GM19043 (cell line): ENCODE measurements at regions not wholly inside any gene's neighbourhood (a gene's known extent, or its start where the extent isn't known, plus 50 kb on each side); places are given as distances from the start of the nearest gene placed in this dataset.
"Not testable (repeated sequence)": the region's sequence is repeated elsewhere in the genome, so short reads cannot be mapped to it uniquely, and the experiment has no call there.

Source experiments
- ATAC-seq: cut with Tn5 transposase; IDR thresholded peaks from one replicate; pipeline ENCODE4 v1.9.1; 2021; ENCODE audit warnings: low read depth; ENCODE audit not compliant: unreplicated experiment

DNA sequence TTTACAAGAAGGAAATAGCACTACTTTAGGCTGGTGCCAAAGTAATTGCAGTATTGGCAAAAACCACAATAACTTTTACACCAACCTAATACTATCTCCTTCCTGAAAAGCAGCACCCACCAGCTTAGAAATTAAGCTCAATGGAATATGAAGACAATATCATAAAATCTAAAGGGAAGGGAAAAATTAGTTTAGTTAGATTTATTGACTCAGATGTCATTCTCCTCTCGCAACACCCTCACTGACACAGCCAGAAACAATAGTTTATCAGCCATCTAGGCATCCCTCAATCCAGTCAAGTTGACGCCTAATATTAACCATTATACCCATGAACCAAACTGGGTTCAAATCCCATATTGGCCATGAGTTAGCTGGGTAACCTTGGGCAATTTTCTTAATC lies 820.4 kb upstream of the EPHA5 start:
- ATAC-seq, result no peak

DNA sequence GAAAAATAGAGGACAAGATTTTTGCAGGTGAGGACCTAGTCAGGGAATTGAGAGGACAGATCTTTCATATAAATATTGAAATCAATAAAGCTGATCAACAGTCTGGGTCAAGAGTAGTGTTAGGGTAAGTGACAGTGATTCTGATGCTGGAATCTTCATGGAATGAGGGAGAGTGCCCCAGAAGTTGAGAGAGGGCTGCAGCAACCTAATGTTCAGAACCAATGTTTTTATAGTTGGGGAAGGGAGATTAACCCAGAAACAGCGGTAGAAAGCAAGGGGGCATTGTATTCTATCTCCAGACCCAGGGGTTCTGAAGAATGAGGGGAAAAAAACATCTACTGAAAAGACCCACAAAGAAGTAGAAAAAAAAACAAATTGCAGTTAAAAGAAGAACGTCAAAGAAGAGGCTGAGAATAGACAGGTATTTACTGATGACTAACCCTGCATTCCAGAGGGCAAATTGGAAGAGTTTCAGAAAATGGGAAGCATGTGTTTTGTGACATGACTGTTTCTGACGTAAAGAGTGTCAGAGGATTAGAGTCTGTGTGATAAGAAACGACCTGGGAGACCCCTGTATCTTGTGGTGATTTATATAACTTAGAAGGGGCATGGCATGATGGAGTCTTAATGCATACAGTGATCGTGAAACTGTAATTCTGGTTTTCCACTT lies 819.6 kb upstream of the EPHA5 start:
- ATAC-seq, result no peak

DNA sequence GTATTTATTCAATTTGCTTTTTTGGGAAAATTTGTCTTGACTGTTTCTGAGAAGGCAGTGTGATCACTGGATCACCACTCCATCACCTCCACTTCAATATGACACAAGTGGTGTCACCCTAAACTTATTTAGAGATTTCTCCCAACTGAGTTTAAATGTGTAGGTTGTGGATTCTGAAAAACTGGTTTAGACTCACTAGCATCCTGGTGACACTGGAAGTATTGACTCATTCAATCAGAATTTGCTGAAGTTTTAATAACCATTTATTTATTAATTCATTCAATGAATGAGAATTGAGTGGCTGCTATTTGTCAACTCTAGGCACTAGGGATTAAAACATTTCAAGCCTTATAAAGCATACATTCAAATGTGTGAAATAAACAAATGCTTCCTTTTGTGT lies 819.1 kb upstream of the EPHA5 start:
- no peak for ATAC-seq

DNA sequence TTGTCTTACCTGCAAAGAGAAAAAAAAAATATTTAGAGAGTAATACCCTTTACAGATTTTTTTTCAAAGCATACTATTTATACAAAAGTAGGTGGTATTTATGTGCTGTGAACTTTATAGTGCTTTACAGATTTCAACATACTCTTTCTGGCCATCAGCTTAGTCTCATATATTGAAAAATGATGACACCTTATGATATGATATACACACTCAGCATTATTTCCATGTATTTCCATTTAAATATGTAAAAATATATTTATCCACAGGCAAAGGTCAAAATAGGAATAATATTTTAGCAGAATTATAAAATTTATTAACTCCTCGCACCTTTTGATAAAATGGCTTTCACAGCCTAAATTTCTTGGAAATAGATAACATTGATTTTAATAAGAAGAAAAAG lies 815.8 kb upstream of the EPHA5 start:
- no peak for ATAC-seq

DNA sequence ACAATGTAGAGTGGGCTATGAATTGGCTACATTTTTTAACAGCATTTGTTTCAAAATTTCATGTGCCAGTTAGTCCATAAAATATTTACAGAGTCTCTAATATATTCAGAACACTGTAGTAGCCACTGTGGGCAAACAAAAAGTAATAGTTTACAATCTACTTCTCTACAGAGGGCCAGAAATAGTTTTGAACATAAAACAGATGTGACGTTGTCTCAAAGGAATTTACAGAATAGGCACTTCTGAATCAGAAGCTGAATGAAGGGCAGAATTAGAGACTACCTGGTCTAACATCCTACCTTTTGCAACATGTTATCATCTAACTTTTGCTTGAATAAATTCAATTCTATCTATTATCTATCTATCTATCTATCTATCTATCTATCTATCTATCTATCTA lies 811.9 kb upstream of the EPHA5 start:
- no peak for ATAC-seq

DNA sequence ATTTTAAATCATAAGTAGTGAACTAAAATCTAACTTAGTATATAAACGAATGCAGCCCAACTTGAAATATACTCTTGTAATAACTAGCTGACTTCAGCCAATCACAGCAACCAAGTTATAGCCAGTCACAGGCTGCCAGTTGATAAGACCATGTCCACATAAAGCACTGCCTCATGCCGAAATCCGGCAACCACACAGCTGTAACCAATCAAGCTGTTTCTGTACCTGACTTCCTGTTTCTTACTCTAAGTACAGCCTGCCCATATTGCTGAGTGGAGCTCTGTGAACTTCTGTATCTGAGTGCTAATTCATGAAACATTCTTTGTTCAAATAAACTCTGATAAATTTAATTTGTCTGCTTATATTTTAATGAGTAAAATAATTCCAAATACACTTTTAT lies 805.3 kb upstream of the EPHA5 start:
- ATAC-seq, result no peak

DNA sequence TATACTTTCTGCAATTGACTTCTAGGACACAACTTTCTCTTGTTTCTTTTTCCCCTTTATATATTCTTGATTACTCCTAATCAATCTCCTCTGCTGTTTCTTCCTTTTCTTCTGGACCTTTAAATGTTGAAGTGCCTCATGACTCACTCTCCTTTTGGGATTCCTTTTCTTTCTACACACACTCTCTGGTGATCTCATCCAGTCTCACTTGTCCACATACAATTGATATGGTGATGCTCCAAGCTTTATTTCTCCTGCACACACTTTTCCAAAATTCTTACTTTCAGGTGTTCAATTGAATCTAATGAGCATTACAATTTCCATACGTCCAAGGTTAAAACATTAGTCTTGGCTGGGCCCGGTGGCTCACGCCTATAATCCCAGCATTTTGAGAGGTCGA lies 794.8 kb upstream of the EPHA5 start:
- ATAC-seq, result no peak

DNA sequence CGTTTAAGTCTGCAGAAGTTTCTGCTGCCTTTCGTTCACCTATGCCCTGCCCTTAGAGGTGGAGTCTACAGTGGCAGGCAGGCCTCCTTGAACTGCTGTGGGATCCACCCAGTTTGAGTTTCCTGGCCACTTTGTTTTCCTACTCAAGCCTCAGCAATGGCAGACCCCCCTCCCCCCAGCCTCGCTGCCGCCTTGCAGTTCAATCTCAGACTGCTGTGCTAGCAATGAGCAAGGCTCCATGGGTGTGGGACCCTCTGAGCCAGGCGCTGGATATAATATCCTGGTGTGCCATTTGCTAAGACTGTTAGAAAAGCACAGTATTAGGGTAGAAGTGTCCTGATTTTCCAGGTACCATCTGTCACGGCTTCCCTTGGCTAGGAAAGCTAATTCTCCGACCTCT lies 792.6 kb upstream of the EPHA5 start:
- not testable (repeated sequence) for ATAC-seq

DNA sequence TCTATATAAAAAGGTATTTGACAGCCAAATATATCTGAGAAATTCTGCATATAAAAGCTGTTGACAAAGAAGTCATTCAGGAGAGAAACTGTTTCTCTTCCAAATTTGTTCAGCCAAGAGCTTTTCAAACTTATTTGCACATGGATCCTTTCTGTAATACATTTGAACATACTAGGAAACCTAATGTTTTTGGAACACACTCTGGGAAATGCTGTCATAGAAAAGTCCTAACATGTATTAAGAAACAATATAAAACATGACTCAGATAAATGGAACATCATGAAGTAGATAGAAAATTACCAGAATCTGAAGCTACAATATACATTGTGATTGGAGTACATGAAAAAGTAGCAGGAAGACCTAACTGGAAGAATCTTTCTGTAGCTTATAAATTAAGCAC lies 781.5 kb upstream of the EPHA5 start:
- no peak for ATAC-seq

DNA sequence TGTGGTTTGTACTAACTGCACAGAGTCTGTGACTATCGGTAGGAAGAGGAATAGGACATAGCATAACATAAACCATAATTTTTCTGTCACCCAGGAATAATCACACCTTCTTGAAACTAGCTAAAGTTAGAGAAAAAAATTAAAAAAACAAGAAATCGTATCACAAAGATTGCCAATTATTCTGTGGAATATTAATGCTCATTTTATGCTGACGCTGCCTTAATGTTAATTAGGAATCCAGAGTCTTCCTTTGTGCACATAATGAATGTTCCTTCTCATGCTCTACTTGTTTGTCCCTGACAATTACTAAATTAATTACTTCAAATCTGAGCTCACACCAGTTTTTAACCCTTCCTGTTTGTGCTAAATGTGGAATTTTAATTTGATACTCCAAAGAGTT lies 772.7 kb upstream of the EPHA5 start:
- ATAC-seq, result no peak

DNA sequence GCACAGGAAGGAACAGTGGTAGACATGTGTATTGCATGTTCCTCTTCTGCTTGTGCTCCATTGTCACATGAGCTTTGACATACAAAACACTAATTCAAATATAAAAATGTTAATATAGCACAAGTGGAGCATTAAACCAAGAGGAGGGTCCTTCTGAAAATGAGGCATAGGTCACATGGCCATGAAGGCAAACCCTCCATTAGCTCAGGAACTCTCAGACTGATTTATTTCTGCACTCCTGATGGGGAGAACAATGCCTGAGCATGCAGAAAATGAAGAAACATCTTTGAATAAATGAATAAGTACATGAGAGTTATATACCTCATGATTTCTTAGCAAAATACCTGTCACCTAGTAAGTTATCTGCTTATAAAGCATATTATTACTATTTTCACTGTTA lies 769.2 kb upstream of the EPHA5 start:
- ATAC-seq, result no peak

DNA sequence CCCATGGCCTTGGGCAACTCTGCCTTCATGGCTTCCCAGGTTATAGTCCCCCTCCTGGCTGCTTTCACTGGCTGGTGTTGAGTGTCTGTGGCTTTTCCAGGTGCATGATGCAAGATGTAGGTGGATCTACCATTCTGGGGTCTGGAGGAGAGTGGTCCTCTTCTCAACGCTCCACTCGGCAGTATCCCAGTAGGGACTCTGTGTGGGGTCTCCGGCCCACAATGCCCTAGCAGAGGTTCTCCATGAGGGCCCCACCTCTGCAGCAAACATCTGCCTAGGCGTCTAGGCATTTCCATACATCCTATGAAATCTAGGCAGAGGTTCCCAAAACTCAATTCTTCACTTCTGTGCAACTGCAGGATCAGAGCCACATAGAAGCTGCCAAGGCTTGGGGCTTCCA lies 763.4 kb upstream of the EPHA5 start:
- ATAC-seq, result no peak

DNA sequence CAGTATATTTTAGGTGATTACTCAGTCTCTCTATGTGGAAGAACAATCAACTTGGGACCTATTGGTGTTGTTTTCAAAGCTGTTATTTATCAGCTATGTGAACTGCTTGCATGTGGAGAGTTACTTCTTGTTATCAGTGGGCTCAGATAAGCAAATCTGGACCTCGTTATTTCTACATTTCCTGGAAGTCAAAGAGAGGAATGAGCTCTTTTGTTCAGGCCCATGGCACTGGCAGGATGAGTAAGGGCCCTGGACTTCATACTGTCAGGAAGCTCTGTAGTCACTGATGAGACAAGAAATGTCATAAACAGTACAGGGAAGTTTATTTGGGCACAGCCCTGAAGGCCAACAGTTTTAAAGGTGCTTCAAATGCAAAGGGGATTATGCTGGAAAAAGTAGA lies 760.6 kb upstream of the EPHA5 start:
- no peak for ATAC-seq

DNA sequence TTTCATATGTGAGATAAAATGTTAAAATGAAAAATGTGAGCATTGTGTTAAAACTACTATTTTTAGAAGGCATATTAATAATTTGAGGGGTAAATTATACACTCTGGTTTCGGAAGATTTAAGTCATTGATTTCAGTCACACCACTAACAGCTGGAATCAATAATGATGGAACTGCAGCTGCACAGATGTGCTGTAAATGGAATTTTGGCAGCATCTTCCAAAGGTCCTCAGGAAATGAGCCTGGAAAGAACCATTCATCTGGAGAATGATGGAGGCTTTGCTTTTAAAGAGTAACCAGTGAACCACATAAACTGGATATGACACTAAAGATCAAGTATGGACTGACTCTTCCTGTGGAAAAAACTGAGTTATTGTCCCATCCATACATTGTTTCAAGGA lies 759.0 kb upstream of the EPHA5 start:
- no peak for ATAC-seq

DNA sequence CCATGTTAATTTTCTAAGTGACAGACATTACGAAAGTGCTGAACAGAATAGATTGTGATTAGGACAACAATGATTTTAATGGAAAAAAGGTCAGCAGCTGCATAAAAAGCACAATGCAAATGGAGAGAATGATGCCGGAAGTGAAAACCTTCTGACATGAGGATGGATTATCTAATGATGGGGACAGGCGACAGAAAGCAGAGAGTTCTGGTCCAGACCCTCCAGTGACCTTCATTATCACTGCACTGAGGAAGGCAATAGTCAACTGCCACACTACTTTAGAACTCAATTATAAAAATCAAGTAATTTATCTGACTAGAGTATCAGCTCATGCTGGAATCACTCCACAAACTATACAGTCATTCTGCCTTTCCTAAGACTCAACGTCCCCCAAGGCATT lies 746.1 kb upstream of the EPHA5 start:
- no peak for ATAC-seq

DNA sequence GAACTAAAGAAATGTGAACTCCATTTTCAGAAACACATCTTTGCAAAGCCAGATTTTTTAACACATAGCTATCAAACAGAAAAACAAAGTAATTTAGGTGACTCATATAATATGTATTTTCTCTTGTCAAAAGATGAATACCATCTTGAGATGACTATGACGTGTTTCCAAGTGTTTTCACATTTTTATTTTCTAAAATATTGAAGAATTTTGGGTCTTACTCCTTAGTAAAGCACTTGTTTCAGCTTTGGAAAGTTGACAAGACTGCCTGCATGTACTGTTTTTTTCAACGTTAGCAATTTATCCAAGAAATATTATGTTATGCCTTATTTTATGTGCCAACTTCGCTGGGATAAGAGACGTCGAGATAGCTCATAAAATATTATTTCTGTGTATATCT lies 733.9 kb upstream of the EPHA5 start:
- no peak for ATAC-seq

DNA sequence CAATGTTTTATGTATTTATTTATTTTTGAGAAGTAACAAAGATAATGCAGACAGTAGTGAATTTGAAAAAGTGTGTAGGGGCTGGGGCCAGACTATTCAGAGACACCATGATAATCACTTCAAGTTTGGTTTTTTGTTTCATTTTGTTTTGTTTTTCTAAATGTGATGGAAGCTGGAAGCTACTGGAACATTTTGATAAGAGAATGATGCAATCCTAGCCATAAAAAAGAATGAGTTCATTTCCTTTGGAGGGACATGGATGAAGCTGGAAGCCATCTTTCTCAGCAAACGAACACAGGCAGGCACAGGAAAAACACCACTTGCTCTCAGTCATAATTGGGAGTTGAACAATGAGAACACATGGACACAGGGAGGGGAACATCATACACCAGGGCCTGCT lies 706.6 kb upstream of the EPHA5 start:
- no peak for ATAC-seq

DNA sequence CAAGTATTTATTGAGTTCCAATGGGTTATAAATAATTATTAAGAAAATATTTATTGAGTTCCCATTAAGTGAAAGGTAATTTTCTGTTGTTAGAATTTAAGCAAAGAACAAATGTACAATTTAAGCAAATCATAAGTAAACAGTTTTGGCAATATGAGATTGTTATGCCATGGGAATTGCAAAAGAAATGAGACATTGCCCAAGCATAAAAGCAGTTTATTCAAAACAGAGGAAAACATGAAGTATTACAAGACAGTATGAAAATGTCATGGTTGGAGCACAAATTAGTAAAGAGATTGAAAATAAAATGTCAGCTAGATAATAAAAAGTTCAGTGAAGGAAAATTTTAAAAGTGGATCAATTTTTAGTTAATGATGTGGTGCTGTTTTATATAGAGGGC lies 706.1 kb upstream of the EPHA5 start:
- no peak for ATAC-seq

DNA sequence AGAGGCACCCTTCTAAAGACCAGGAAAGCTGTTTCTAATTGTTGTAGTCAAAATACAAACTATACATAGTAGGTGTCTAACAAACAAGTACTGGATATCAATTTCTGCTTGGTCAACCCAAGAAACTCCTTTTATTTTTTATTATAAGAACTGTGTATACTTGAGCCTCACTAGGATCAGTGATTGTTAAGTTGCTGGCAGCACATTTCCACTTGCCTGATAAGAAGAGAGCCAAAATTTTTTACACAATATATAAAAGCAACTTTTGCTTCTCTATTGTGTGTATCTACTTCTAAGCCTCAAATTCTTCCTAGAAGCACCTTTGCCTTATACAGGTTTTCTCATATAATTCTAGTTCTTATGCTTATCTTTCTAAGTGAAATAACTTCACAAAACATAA lies 703.0 kb upstream of the EPHA5 start:
- ATAC-seq, result no peak

DNA sequence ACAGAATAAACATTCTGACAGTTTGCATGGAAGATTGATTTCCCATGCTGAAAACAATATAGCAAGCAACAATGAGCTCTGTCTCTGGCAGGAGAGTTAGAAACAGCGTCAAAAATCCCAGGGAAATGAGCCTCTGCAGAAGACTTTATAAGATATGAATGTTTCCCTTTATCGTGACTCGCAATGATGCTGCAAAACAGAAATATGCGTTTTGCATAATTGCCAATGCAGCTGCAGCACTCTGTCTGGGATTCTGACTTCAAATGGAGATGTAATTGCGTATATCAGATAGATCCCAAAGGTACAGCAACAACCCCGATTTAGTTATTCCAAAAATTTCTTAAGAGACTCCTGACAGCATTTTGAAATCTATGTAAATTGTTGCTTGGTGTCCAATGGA lies 702.4 kb upstream of the EPHA5 start:
- no peak for ATAC-seq

DNA sequence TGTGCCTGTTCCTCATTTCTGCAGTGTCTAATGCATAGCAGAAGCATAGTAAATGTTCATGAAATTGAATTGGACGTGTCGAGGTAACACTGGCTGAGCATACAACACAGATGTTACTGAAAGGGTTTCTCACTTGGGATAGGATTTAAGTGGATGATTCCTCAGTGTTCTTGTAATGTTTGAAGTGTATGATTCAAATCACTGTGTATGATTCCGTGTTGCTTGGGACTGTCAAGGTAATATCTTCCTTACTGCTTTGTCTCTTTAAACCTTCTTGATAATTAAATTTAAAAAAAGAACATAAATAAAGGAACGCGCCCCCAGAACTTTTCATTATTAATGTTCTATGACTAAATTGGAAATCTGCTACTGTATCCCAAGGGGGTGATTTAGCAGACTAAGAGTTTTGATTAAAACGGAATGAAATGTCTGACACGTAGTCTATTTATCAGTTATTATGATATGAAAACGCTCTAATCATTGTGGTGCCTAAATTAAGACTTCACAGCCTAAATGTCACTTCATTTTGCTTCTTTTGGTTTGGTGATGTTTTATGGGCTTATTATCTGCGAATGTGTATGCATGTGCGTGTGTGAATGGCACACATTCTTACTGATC lies 696.9 kb upstream of the EPHA5 start:
- no peak for ATAC-seq

DNA sequence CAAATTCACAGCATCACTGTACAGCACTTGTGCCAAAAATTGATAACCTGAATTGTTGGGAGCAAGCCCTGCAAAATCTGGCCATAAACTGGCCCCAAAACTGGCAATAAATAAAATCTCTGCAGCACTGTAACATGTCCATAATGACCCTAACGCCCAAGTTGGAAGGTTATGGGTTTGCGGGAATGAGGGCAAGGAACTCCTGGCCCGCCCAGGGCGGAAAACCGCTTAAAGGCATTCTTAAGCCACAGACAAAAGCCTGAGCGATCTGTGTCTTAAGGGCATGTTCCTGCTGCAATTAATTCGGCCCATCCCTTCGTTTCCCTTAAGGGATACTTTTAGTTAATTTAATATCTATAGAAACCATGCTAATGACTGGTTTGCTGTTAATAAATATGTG lies 690.1 kb upstream of the EPHA5 start:
- ATAC-seq, result not testable (repeated sequence)

DNA sequence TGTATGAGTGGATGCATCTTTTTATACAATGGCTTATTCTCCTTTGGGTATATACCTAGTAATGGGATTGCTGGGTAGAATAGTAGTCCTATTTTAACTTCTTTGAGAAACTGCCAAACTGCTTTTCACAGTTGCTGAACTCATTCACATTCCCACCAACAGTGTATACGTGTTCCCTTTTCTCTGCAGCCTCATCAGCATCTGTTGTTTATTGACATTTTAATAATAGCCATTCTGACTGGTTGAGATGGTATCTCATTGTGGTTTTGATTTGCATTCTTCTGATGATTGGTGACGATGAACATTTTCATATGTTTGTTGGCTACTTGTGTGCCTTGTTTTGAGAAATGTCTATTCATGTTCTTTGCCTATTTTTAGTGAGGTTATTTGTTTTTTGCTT lies 687.0 kb upstream of the EPHA5 start:
- no peak for ATAC-seq
